Astrocyte of the cerebellum (primary cell): ENCODE measurements at regions not wholly inside any gene's neighbourhood (a gene's known extent, or its start where the extent isn't known, plus 50 kb on each side); places are given as distances from the start of the nearest gene placed in this dataset.

Source experiments
- DNase-seq: peaks from one replicate; pipeline ENCODE4 v3.0.0-alpha.2; 2011; ENCODE audit warnings: low read depth
- H3K4me3 ChIP-seq: 2 replicates; pipeline ENCODE4 v1.5.1; 2011; ENCODE audit warnings: mild to moderate bottlenecking, low read depth, low read length, moderate library complexity
- in situ Hi-C: cut with HindIII; loops from 2 replicates; pipeline ENCODE4 v1.10.0; 2017; ENCODE audit warnings: low sequenced_read_pairs
- TF ChIP-seq, protein P1 (sequence below): IDR thresholded peaks from 2 replicates; pipeline ENCODE4 v1.5.1; 2012; ENCODE audit warnings: low read length, low read depth, moderate library complexity, mild to moderate bottlenecking; ENCODE audit errors: missing control alignments

DNA sequence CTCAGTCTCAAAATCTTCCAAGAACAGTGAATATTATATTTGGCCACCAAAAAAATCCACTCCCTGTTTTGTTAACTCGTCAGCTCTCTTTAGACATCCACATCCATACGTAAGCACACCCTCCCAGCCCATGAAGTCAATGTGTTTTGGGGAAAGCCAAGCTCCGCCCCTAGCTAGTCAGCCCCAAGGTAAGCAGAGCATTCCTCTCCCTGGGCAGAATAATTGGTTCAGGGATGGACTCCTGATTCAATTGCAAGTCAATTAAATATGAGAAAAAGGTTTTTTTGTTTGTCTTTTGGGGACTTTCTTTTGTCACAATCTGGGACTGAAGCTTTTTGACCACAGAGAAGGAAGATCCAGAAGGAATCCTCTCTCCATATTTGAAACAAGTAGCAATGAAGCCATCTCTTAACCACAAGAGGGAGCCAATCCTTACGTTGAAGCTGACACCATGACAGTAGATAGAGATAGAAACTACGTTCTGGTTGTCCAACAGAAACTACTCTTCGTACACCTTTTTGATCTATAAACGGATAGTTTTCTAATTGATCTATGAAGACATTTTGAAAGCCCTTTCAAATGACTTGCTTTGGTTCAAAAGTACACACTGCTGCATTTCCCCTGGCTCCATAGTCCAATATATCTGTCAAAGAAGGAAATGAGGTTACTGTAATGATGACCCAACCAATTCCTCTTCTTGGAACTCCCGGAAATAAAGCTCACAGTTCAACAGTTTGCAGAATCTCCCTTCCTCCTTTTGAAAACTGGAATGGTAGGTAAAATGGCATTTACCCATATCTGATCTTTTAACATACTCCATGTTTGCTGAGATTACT lies 166.4 kb downstream of the TLE1 start:
- DNase-seq = no peak
- TF ChIP-seq, protein P1, sequence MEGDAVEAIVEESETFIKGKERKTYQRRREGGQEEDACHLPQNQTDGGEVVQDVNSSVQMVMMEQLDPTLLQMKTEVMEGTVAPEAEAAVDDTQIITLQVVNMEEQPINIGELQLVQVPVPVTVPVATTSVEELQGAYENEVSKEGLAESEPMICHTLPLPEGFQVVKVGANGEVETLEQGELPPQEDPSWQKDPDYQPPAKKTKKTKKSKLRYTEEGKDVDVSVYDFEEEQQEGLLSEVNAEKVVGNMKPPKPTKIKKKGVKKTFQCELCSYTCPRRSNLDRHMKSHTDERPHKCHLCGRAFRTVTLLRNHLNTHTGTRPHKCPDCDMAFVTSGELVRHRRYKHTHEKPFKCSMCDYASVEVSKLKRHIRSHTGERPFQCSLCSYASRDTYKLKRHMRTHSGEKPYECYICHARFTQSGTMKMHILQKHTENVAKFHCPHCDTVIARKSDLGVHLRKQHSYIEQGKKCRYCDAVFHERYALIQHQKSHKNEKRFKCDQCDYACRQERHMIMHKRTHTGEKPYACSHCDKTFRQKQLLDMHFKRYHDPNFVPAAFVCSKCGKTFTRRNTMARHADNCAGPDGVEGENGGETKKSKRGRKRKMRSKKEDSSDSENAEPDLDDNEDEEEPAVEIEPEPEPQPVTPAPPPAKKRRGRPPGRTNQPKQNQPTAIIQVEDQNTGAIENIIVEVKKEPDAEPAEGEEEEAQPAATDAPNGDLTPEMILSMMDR = peak; percentile 61
- H3K4me3 ChIP-seq = no peak overlapping the region
- in situ Hi-C loops = loop anchor here (5.0 kb wide), 1 partner anchor 34 kb away; no protein-coding TSS in a partner anchor

DNA sequence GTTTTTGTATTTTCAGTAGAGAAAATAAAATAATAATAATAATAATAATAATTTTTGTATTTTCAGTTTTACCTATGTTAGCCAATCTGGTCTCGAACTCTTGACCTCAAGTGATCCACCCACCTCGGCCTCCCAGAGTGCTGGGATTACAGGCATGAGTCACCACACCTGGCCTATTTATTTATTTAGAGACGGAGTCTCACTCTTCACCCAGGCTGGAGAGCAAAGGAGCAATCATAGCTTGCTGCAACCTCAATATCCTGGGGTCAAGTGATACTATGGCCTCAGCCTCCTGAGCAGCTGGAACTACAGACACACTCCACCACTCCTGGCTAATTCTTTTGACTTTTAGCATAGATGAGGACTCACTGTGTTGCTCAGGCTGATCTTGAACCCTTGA lies 167.5 kb downstream of the TLE1 start:
- no peak for DNase-seq
- in situ Hi-C loops = loop anchor here (5.0 kb wide), 1 partner anchor 35 kb away; no protein-coding TSS in a partner anchor
- H3K4me3 ChIP-seq = no peak overlapping the region
- TF ChIP-seq, protein P1 = no peak

DNA sequence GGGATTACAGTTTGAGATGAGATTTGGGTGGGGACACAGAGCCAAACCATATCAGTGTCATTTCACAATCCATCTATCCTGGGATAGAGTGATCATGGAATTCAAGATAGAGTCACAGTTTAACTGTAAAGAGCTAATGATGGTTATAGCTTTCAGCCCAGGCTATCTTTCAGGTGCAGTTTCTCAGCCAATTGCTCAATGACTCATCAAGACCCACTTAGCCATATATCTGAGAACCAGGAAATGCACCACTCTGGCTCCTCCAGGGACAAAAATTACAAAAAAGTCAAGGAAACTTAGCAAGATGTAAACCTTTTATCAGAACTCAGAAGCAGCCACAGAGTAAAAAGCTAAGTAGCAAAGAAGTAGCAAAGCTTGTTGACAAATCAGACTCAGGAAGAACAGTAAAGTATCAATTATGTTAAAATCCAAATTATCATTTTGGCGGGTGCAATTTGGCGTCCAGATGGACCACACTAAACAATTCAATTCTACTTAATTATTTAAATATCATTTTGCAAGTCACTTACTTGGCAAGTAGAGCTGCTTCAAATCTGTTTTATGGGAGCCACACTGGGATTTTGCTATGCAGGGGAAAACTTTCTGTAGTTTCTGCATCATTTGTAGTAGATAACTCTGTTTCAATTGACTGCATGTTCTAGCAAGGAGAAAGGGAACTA lies 169.4 kb downstream of the TLE1 start:
- TF ChIP-seq, protein P1 = no peak
- DNase-seq = no peak
- in situ Hi-C loops = loop anchor here (5.0 kb wide), 1 partner anchor 37 kb away; no protein-coding TSS in a partner anchor
- no peak overlapping the region for H3K4me3 ChIP-seq

DNA sequence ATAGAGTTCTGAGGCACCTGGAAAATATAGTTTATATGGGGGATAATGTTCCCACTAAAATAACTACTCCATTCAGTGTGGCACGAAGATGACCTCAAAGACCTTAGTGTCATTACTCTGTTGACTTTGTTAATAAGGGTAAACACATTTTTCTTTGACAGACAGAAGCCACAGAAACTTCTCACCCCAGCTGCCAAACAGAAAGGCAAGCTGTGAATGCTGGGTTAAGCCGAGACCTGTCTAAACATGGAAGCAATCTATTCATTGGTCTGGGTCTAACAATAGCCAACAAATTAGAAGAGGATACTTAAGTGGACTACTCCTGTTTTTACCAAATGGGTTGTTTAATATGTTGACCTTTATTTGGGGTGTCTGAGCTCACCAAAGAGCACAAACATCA lies 171.4 kb downstream of the TLE1 start:
- in situ Hi-C loops = no loop called here

DNA sequence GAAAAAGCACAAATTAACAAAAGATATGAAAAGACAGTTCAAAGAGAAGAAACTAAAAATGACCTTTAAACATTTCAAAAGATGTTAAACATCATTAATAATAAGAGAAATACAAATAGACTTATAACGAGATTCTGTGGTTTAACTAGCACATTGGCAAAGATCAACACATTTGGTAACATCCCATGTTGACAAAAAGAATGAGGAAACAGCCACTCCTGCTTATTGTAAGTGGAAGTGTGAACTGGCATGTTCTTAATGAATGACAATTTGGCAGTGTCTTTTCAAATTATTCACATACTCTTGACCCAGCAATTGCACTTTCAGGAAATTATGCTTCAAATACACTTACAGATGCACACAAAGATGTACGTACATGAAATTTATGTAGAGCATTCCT lies 176.3 kb downstream of the TLE1 start:
- TF ChIP-seq, protein P1 = no peak
- in situ Hi-C loops = no loop called here
- H3K4me3 ChIP-seq = no peak overlapping the region
- no peak for DNase-seq

More for the DNA sequence above, 171.4 kb downstream of the TLE1 start:
- TF ChIP-seq, protein P1 = no peak
- H3K4me3 ChIP-seq = no peak overlapping the region
- DNase-seq = no peak

DNA sequence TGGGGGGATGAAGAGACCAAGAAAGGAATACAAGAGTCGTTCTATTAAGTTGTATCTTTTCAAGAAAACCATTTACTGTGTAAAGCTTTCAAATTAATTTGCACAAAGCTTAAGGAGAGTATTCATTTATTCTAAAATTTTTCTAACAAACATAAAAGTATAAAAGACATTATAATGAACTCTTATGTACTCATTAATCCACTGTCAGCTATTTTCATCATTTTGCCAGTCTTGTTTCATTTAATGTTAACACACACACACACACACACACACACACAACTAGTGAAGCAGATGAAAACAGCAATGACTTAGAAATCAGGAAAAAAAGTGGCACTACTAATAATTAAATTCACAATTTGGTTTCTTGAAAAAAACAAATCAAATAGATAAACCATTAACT lies 176.7 kb downstream of the TLE1 start:
- no peak for DNase-seq
- H3K4me3 ChIP-seq = no peak overlapping the region
- in situ Hi-C loops = no loop called here
- TF ChIP-seq, protein P1 = no peak
